ENCODE measurements at regions not wholly inside any gene's neighbourhood (a gene's known extent, or its start where the extent isn't known, plus 50 kb on each side); places are given as distances from the start of the nearest gene placed in this dataset.

- H2AFZ ChIP-seq = no peak overlapping the region
- BruUV-seq (replicated peaks) = no TSS peak
- no peaks in the 10 kb centered on the region for H3K9me3 ChIP-seq (ENCODE audit: insufficient read depth, low read depth)
- no peak overlapping the region for H3K27ac ChIP-seq
- H3K36me3 ChIP-seq (ENCODE audit: low read depth) = no peaks in the 10 kb centered on the region
- H3K9me2 ChIP-seq (ENCODE audit: insufficient read depth) = no peaks in the 10 kb centered on the region
- no peak overlapping the region for H3K4me2 ChIP-seq
- no peaks in the 10 kb centered on the region for H3F3A ChIP-seq (ENCODE audit: insufficient read depth, low read depth)
- TF ChIP-seq EZH2 (IDR thresholded peaks at IDR 0.05; ENCODE audit: low read depth) = no peak
- TF ChIP-seq CTCF (conservative IDR thresholded peaks at IDR 0.05) = no peak
- no peak overlapping the region for H3K4me3 ChIP-seq
- intact Hi-C loops (cut with micrococcal nuclease; ENCODE audit: unreplicated experiment) = no loop called here
- POLR2A ChIA-PET (ENCODE audit: unreplicated experiment) = no interaction called here
- no peaks in the 10 kb centered on the region for H3K4me1 ChIP-seq (replicated peaks; ENCODE audit: insufficient read depth)
- H3K27me3 ChIP-seq (ENCODE audit: insufficient read depth, low read depth) = peaks cover 6% of the 10 kb centered on the region; the same call in 1 of the 2 replicates
- DNase-seq = no peak
- H4K20me1 ChIP-seq (ENCODE audit: insufficient read depth) = no peaks in the 10 kb centered on the region
- CTCF ChIA-PET = no interaction called here
- H3K79me2 ChIP-seq (ENCODE audit: low read depth) = no peaks in the 10 kb centered on the region
Observed at GRCh38 chr2:107362993-107363392, 463.7 kb upstream of the RGPD4 start.

- no TSS peak for BruUV-seq (replicated peaks)
- no peaks in the 10 kb centered on the region for H3K79me2 ChIP-seq (ENCODE audit: low read depth)
Observed at GRCh38 chr2:107363806-107364205, 462.9 kb upstream of the RGPD4 start.

GRCh38 chr2:107364361-107364950, 462.2 kb upstream of the RGPD4 start:
- Histone ChIP-seq H3F3A (ENCODE audit: insufficient read depth, low read depth) (no peaks in the 10 kb centered on the region), H3K27me3 (ENCODE audit: insufficient read depth, low read depth) (no peaks in the 10 kb centered on the region), H3K36me3 (ENCODE audit: low read depth) (no peaks in the 10 kb centered on the region), H3K4me2 (no peak overlapping the region), H3K9me2 (ENCODE audit: insufficient read depth) (no peaks in the 10 kb centered on the region), H3K79me2 (ENCODE audit: low read depth) (no peaks in the 10 kb centered on the region), H2AFZ (no peak overlapping the region), H3K9me3 (ENCODE audit: insufficient read depth, low read depth) (no peaks in the 10 kb centered on the region), H3K27ac (no peak overlapping the region), H3K4me3 (no peak overlapping the region), H4K20me1 (ENCODE audit: insufficient read depth) (no peaks in the 10 kb centered on the region), H3K4me1 (replicated peaks; ENCODE audit: insufficient read depth) (no peaks in the 10 kb centered on the region)
- CTCF ChIA-PET = no interaction called here
- POLR2A ChIA-PET (ENCODE audit: unreplicated experiment) = no interaction called here
- no peak for DNase-seq
- intact Hi-C loops (cut with micrococcal nuclease; ENCODE audit: unreplicated experiment) = no loop called here
- BruUV-seq (replicated peaks) = no TSS peak
- no peak for TF ChIP-seq EZH2 (IDR thresholded peaks at IDR 0.05; ENCODE audit: low read depth)
- no peak for TF ChIP-seq CTCF (conservative IDR thresholded peaks at IDR 0.05)

More at GRCh38 chr2:107363806-107364205, 462.9 kb upstream of the RGPD4 start:
- no peaks in the 10 kb centered on the region for H3K4me1 ChIP-seq (replicated peaks; ENCODE audit: insufficient read depth)
- DNase-seq = no peak
- no peaks in the 10 kb centered on the region for H3K9me2 ChIP-seq (ENCODE audit: insufficient read depth)
- H2AFZ ChIP-seq = no peak overlapping the region
- H3K27me3 ChIP-seq (ENCODE audit: insufficient read depth, low read depth) = peaks cover 5% of the 10 kb centered on the region; the same call in 1 of the 2 replicates
- no peaks in the 10 kb centered on the region for H4K20me1 ChIP-seq (ENCODE audit: insufficient read depth)
- no peak overlapping the region for H3K4me2 ChIP-seq
- H3K27ac ChIP-seq = no peak overlapping the region
- no peak overlapping the region for H3K4me3 ChIP-seq
- TF ChIP-seq EZH2 (IDR thresholded peaks at IDR 0.05; ENCODE audit: low read depth) (no peak), CTCF (conservative IDR thresholded peaks at IDR 0.05) (no peak)
- ChIA-PET POLR2A (ENCODE audit: unreplicated experiment) (no interaction called here), CTCF (no interaction called here)
- no peaks in the 10 kb centered on the region for H3F3A ChIP-seq (ENCODE audit: insufficient read depth, low read depth)
- H3K36me3 ChIP-seq (ENCODE audit: low read depth) = no peaks in the 10 kb centered on the region
- no peaks in the 10 kb centered on the region for H3K9me3 ChIP-seq (ENCODE audit: insufficient read depth, low read depth)
- intact Hi-C loops (cut with micrococcal nuclease; ENCODE audit: unreplicated experiment) = no loop called here
